Fibroblast of lung (primary cell): ENCODE measurements at regions not wholly inside any gene's neighbourhood (a gene's known extent, or its start where the extent isn't known, plus 50 kb on each side); places are given as distances from the start of the nearest gene placed in this dataset.

Source experiments
- DNase-seq, 2 donors: peaks; one replicate each; pipeline versions ENCODE4 v3.0.0 to v3.0.0-alpha.2; 2010; ENCODE audit warnings: low read depth in 2 of 2
- H2AFZ ChIP-seq: 2 replicates; pipeline ENCODE4 v1.5.1; 2012; ENCODE audit warnings: low read length, control low read depth, inconsistent platforms
- H3K27ac ChIP-seq: 2 replicates; pipeline ENCODE4 v1.5.1; 2011; ENCODE audit warnings: low read length, control low read depth; ENCODE audit not compliant: insufficient read depth
- H3K27me3 ChIP-seq: 2 replicates; pipeline ENCODE4 v1.5.1; 2011; ENCODE audit warnings: mild to moderate bottlenecking, low read length; ENCODE audit not compliant: control insufficient read depth, insufficient read depth
- H3K36me3 ChIP-seq: 2 replicates; pipeline ENCODE4 v1.5.1; 2011; ENCODE audit warnings: low read length; ENCODE audit not compliant: control insufficient read depth, insufficient read depth
- H3K4me1 ChIP-seq: 2 replicates; pipeline ENCODE4 v1.5.1; 2011; ENCODE audit warnings: low read length; ENCODE audit not compliant: control insufficient read depth, insufficient read depth; ENCODE audit errors: extremely low read depth
- H3K4me2 ChIP-seq: 2 replicates; pipeline ENCODE4 v1.5.1; 2011; ENCODE audit warnings: low read length, control low read depth; ENCODE audit not compliant: insufficient read depth; ENCODE audit errors: extremely low read depth
- H3K4me3 ChIP-seq, 4 experiments: fragments of 200-600 bp in 1 of 4; sonication (generic) in 1 of 4; replicated peaks in 1 of 4; 2 replicates each; pipeline ENCODE4 v1.5.1; 2011 to 2016; ENCODE audit warnings: low read length in 4 of 4, low read depth in 3 of 4, mild to moderate bottlenecking in 3 of 4, control low read depth in 2 of 4, inconsistent platforms in 1 of 4, mixed read lengths in 1 of 4; ENCODE audit not compliant: insufficient read depth in 1 of 4; ENCODE audit errors: control extremely low read depth in 1 of 4
- H3K79me2 ChIP-seq: 2 replicates; pipeline ENCODE4 v1.5.1; 2012; ENCODE audit warnings: mild to moderate bottlenecking, low read length, inconsistent platforms; ENCODE audit not compliant: control insufficient read depth, insufficient read depth
- H3K9ac ChIP-seq: 2 replicates; pipeline ENCODE4 v1.5.1; 2011; ENCODE audit warnings: mild to moderate bottlenecking, low read length, control low read depth; ENCODE audit not compliant: insufficient read depth
- H3K9me3 ChIP-seq: 2 replicates; pipeline ENCODE4 v1.5.1; 2012; ENCODE audit warnings: low read depth, low read length; ENCODE audit not compliant: control insufficient read depth, insufficient read depth
- H4K20me1 ChIP-seq: 2 replicates; pipeline ENCODE4 v1.5.1; 2011; ENCODE audit warnings: low read length; ENCODE audit not compliant: control insufficient read depth, insufficient read depth; ENCODE audit errors: extremely low read depth
- CTCF ChIP-seq, 2 donors: IDR thresholded peaks in 1 of 2; conservative IDR thresholded peaks in 1 of 2; 1 replicate in 1 of 2; 2 replicates in 1 of 2; pipeline ENCODE4 v1.5.1; 2011 to 2012; ENCODE audit warnings: low read length in 2 of 2, control low read depth in 1 of 2, inconsistent platforms in 1 of 2, low read depth in 1 of 2, mild to moderate bottlenecking in 1 of 2
- EZH2 ChIP-seq: IDR thresholded peaks from 2 replicates; pipeline ENCODE4 v1.5.1; 2012; ENCODE audit warnings: low read length, control low read depth, mild to moderate bottlenecking; ENCODE audit errors: missing control alignments

GRCh38 chr15:93557696-93558095, 468.7 kb upstream of the RGMA start:
- Histone ChIP-seq H3K36me3 (no peaks in the 10 kb centered on the region), H3K4me3 (no peak overlapping the region), H3K79me2 (no peaks in the 10 kb centered on the region), H3K4me1 (no peaks in the 10 kb centered on the region), H2AFZ (no peak overlapping the region), H3K27ac (no peak overlapping the region), H3K9ac (no peak overlapping the region), H4K20me1 (no peaks in the 10 kb centered on the region), H3K9me3 (no peaks in the 10 kb centered on the region), H3K27me3 (no peaks in the 10 kb centered on the region), H3K4me2 (no peak overlapping the region)
- DNase-seq: no peak
- TF ChIP-seq EZH2: no peak
- no peak for TF ChIP-seq CTCF (conservative IDR thresholded peaks at IDR 0.05 in 1 of 2, IDR thresholded peaks at IDR 0.05 in 1 of 2; ENCODE audit: low read depth in 1 of 2, low read length in 2 of 2)

GRCh38 chr15:93553167-93553935, 464.3 kb upstream of the RGMA start:
- no peaks in the 10 kb centered on the region for H3K79me2 ChIP-seq
- H3K36me3 ChIP-seq: no peaks in the 10 kb centered on the region
- no peaks in the 10 kb centered on the region for H4K20me1 ChIP-seq
- TF ChIP-seq CTCF (conservative IDR thresholded peaks at IDR 0.05 in 1 of 2, IDR thresholded peaks at IDR 0.05 in 1 of 2; ENCODE audit: low read depth in 1 of 2, low read length in 2 of 2) (no peak), EZH2 (no peak)
- H3K27me3 ChIP-seq: no peaks in the 10 kb centered on the region
- H3K9me3 ChIP-seq: no peaks in the 10 kb centered on the region
- no peak overlapping the region for H3K4me3 ChIP-seq
- no peaks in the 10 kb centered on the region for H3K4me1 ChIP-seq
- DNase-seq: no peak
- no peak overlapping the region for H2AFZ ChIP-seq
- H3K4me2 ChIP-seq: no peak overlapping the region
- no peak overlapping the region for H3K27ac ChIP-seq
- H3K9ac ChIP-seq: no peak overlapping the region

GRCh38 chr15:93543093-93543492, 454.1 kb upstream of the RGMA start:
- H3K4me2 ChIP-seq: no peak overlapping the region
- no peaks in the 10 kb centered on the region for H3K36me3 ChIP-seq
- no peaks in the 10 kb centered on the region for H3K9me3 ChIP-seq
- H3K4me3 ChIP-seq: no peak overlapping the region
- DNase-seq: no peak
- H4K20me1 ChIP-seq: no peaks in the 10 kb centered on the region
- no peaks in the 10 kb centered on the region for H3K4me1 ChIP-seq
- no peaks in the 10 kb centered on the region for H3K79me2 ChIP-seq
- H2AFZ ChIP-seq: no peak overlapping the region
- TF ChIP-seq EZH2 (no peak), CTCF (conservative IDR thresholded peaks at IDR 0.05 in 1 of 2, IDR thresholded peaks at IDR 0.05 in 1 of 2; ENCODE audit: low read depth in 1 of 2, low read length in 2 of 2) (no peak)
- H3K9ac ChIP-seq: no peak overlapping the region
- no peaks in the 10 kb centered on the region for H3K27me3 ChIP-seq
- no peak overlapping the region for H3K27ac ChIP-seq
